ENCODE measurements at regions not wholly inside any gene's neighbourhood (a gene's known extent, or its start where the extent isn't known, plus 50 kb on each side); places are given as distances from the start of the nearest gene placed in this dataset.

DNA sequence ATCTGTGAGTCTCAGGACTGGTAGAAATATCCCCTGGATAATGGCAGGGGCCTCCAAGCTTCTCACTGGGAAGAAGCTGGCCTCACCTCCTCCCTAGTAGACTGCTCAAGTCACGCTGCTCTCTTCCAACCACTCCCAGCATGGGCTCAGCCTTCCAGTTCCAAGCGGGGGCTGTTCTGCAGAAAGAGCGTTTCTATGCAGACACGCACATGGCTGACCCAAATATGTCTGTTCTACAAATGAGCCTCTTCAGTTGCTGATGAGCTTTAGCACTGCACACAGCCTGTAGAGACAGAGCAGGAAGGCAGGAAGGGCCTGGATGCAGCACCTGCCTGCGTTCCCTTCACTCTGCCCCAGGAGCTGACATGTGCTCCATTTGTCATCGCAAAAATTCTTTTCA, 523.9 kb upstream of the MGMT start:
- Histone ChIP-seq H3K9ac (no peak overlapping the region), H3K27me3 (ENCODE audit: control insufficient read depth, insufficient read depth, low read length) (no peaks in the 10 kb centered on the region), H3K36me3 (ENCODE audit: control insufficient read depth, insufficient read depth, low read length) (no peaks in the 10 kb centered on the region), H3K4me3 (ENCODE audit: low read depth, low read length) (no peak overlapping the region), H3K4me1 (no peaks in the 10 kb centered on the region), H3K9me3 (ENCODE audit: control insufficient read depth, low read length) (no peaks in the 10 kb centered on the region), H3K79me2 (no peaks in the 10 kb centered on the region), H3K27ac (no peak overlapping the region), H3K4me2 (ENCODE audit: low read length) (no peak overlapping the region), H2AFZ (no peak overlapping the region)
- TF ChIP-seq CTCF (IDR thresholded peaks at IDR 0.05) = no peak

DNA sequence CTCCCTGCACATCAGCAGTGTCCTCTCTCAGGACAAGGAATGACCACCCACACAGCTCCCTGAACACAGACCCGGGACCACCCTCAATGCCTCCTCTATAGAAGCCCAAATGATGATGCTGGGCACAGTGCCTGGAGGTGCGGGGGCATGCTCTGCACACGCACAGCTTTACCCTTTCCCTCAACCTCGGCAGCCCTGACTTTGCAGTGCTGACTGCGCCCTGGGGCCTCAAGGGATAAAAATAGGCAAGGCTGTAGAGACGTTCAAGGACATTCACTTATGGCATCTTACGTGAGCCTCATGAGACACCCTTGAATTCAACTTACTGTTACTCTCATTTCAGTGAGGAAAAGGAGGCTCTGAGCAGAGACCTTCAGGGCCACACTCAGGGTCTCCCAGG, 521.6 kb upstream of the MGMT start:
- Histone ChIP-seq H3K27ac (no peak overlapping the region), H2AFZ (no peak overlapping the region), H3K4me1 (no peaks in the 10 kb centered on the region), H3K79me2 (no peaks in the 10 kb centered on the region), H3K36me3 (ENCODE audit: control insufficient read depth, insufficient read depth, low read length) (no peaks in the 10 kb centered on the region), H3K27me3 (ENCODE audit: control insufficient read depth, insufficient read depth, low read length) (no peaks in the 10 kb centered on the region), H3K9me3 (ENCODE audit: control insufficient read depth, low read length) (no peaks in the 10 kb centered on the region), H3K4me3 (ENCODE audit: low read depth, low read length) (no peak overlapping the region), H3K9ac (no peak overlapping the region), H3K4me2 (ENCODE audit: low read length) (no peak overlapping the region)
- TF ChIP-seq CTCF (IDR thresholded peaks at IDR 0.05) = no peak

DNA sequence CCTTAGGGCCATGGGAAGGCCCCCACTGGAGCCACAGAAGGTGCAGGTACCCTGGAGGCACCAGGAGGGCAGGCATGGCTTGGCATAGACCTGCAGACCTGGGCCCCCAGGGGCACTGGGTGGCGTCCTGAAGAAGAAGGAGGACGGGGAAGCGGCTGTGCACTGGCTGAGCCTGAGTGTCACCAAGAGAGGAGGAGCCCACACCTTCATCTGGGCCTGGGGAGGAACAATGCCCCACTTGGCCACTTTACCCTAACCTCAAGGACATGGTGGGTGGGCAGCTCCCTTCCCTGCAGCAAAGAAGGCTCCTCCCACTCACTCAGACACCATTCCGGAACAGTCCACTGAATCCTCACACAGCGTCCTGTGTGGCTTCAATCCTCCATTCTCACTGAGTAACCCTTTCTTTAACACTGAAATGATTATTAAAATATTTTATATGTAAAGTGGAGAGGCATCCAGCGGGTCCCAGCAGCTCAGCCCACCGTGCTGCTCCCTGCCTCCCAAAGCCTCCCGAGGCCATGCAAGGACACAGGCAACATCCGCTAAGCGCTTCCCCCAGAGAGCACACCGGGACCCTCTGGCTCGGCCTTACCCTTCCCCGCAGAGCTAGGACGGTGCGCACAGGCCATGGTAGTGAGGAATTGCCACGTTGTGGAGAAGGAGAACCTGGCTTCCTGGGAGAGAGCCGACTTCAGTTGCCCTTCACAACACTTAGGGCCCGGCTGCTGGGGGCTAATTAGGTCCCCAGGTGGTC, 516.7 kb upstream of the MGMT start:
- no peaks in the 10 kb centered on the region for H3K9me3 ChIP-seq (ENCODE audit: control insufficient read depth, low read length)
- no peaks in the 10 kb centered on the region for H3K36me3 ChIP-seq (ENCODE audit: control insufficient read depth, insufficient read depth, low read length)
- TF ChIP-seq CTCF (IDR thresholded peaks at IDR 0.05) = no peak
- H3K4me2 ChIP-seq (ENCODE audit: low read length) = no peak overlapping the region
- no peak overlapping the region for H3K9ac ChIP-seq
- H3K4me3 ChIP-seq (ENCODE audit: low read depth, low read length) = no peak overlapping the region
- H3K27me3 ChIP-seq (ENCODE audit: control insufficient read depth, insufficient read depth, low read length) = no peaks in the 10 kb centered on the region
- H2AFZ ChIP-seq = no peak overlapping the region
- no peaks in the 10 kb centered on the region for H3K79me2 ChIP-seq
- H3K4me1 ChIP-seq = no peaks in the 10 kb centered on the region
- H3K27ac ChIP-seq = no peak overlapping the region

DNA sequence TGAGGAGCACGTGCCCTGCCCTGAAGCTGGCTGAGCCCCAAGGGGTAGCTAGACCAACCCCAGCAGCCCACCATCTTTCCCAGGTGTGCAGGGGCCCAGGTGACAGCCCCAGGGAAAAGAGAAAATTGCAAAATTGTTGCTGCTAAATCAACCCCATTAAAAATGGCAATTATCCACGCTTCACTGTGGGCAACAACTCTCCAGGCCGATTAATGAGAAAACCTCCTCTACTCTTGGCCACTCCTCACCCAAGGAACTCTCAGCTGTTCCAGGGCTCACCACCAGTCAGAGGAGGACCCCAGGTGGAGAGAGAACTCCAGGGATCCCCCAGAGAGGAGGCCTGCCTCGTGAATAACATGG, 516.1 kb upstream of the MGMT start:
- no peak overlapping the region for H3K4me2 ChIP-seq (ENCODE audit: low read length)
- H3K27ac ChIP-seq = no peak overlapping the region
- no peaks in the 10 kb centered on the region for H3K79me2 ChIP-seq
- no peaks in the 10 kb centered on the region for H3K36me3 ChIP-seq (ENCODE audit: control insufficient read depth, insufficient read depth, low read length)
- no peaks in the 10 kb centered on the region for H3K27me3 ChIP-seq (ENCODE audit: control insufficient read depth, insufficient read depth, low read length)
- H2AFZ ChIP-seq = no peak overlapping the region
- H3K9ac ChIP-seq = no peak overlapping the region
- no peaks in the 10 kb centered on the region for H3K4me1 ChIP-seq
- no peak for TF ChIP-seq CTCF (IDR thresholded peaks at IDR 0.05)
- H3K9me3 ChIP-seq (ENCODE audit: control insufficient read depth, low read length) = no peaks in the 10 kb centered on the region
- no peak overlapping the region for H3K4me3 ChIP-seq (ENCODE audit: low read depth, low read length)

DNA sequence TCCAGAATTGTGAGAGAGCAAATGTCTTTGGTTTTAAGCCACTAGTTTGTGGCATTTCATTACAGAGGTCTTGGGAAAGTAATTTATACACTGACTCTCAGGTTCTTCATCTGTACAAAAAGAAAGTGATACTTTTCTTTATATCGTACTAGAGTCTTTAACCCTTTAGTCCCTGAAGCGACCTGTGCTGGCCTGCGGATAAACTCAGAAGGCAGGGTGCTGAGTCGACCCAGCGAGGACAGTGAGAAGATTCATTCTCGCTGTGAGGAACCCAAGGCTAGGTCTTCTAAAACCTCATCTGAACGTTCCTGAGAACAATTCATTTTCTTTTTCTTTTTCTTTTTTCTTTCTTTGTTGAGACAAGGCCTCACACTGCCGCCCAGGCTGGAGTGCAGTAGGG, 514.2 kb upstream of the MGMT start:
- Histone ChIP-seq H3K27me3 (ENCODE audit: control insufficient read depth, insufficient read depth, low read length) (no peaks in the 10 kb centered on the region), H2AFZ (no peak overlapping the region), H3K4me3 (ENCODE audit: low read depth, low read length) (no peak overlapping the region), H3K4me2 (ENCODE audit: low read length) (no peak overlapping the region), H3K4me1 (no peaks in the 10 kb centered on the region), H3K9me3 (ENCODE audit: control insufficient read depth, low read length) (no peaks in the 10 kb centered on the region), H3K36me3 (ENCODE audit: control insufficient read depth, insufficient read depth, low read length) (no peaks in the 10 kb centered on the region), H3K27ac (no peak overlapping the region), H3K9ac (no peak overlapping the region), H3K79me2 (no peaks in the 10 kb centered on the region)
- no peak for TF ChIP-seq CTCF (IDR thresholded peaks at IDR 0.05)

Data from parathyroid adenoma (tissue), 2 donors.